Activated T-helper 17 cell treated with anti-CD3 and anti-CD28 coated beads, Interleukin-2, amount 50 U/mL, for 72 hours (primary cell): ENCODE measurements at regions not wholly inside any gene's neighbourhood (a gene's known extent, or its start where the extent isn't known, plus 50 kb on each side); places are given as distances from the start of the nearest gene placed in this dataset.

Experiments used
- ATAC-seq: fragments of 150-1000 bp; cut with Tn5 transposase; replicated peaks from 2 replicates; pipeline ENCODE4 v1.10.0; 2021; ENCODE audit warnings: mild to moderate bottlenecking, moderate library complexity
- H3K27ac Mint-ChIP-seq: one replicate; pipeline ENCODE4 v1.8.0; 2022; ENCODE audit warnings: mixed read lengths
- H3K27me3 Mint-ChIP-seq: one replicate; pipeline ENCODE4 v1.8.0; 2022; ENCODE audit warnings: mixed read lengths
- H3K36me3 Mint-ChIP-seq: one replicate; pipeline ENCODE4 v1.8.0; 2022; ENCODE audit warnings: low read depth, mild to moderate bottlenecking, mixed read lengths
- H3K4me1 Mint-ChIP-seq: one replicate; pipeline ENCODE4 v1.8.0; 2022; ENCODE audit warnings: mixed read lengths
- H3K4me3 Mint-ChIP-seq: one replicate; pipeline ENCODE4 v1.8.0; 2022; ENCODE audit warnings: mild to moderate bottlenecking, mixed read lengths
- H3K9me3 Mint-ChIP-seq: one replicate; pipeline ENCODE4 v1.8.0; 2022; ENCODE audit warnings: mixed read lengths

GRCh38 chr10:120732067-120732466 is 119.1 kb upstream of the WDR11 start:
- no peak overlapping the region for H3K4me3 Mint-ChIP-seq
- peaks cover 6% of the 10 kb centered on the region for H3K27me3 Mint-ChIP-seq
- H3K27ac Mint-ChIP-seq: no peak overlapping the region
- H3K9me3 Mint-ChIP-seq: no peaks in the 10 kb centered on the region
- no peaks in the 10 kb centered on the region for H3K36me3 Mint-ChIP-seq
- no peaks in the 10 kb centered on the region for H3K4me1 Mint-ChIP-seq
- ATAC-seq: peak; percentile 45

GRCh38 chr10:120732643-120733313 is 118.4 kb upstream of the WDR11 start:
- Mint-ChIP-seq H3K4me1 (no peaks in the 10 kb centered on the region), H3K4me3 (no peak overlapping the region), H3K27me3 (peaks cover 6% of the 10 kb centered on the region), H3K27ac (no peak overlapping the region), H3K9me3 (no peaks in the 10 kb centered on the region), H3K36me3 (no peaks in the 10 kb centered on the region)
- peak; percentile 30 for ATAC-seq

GRCh38 chr10:120734483-120735078 is 116.6 kb upstream of the WDR11 start:
- peak; percentile 49 for ATAC-seq
- no peaks in the 10 kb centered on the region for H3K4me1 Mint-ChIP-seq
- no peaks in the 10 kb centered on the region for H3K36me3 Mint-ChIP-seq
- no peak overlapping the region for H3K27ac Mint-ChIP-seq
- no peaks in the 10 kb centered on the region for H3K9me3 Mint-ChIP-seq
- H3K27me3 Mint-ChIP-seq: peaks cover 6% of the 10 kb centered on the region
- H3K4me3 Mint-ChIP-seq: no peak overlapping the region

- ATAC-seq: no peak
- Mint-ChIP-seq H3K36me3 (no peaks in the 10 kb centered on the region), H3K27ac (no peak overlapping the region)
Measured at GRCh38 chr10:120735315-120735714, 115.8 kb upstream of the WDR11 start.

GRCh38 chr10:120735773-120736371 is 115.3 kb upstream of the WDR11 start:
- Mint-ChIP-seq H3K27ac (no peak overlapping the region), H3K4me1 (no peaks in the 10 kb centered on the region), H3K9me3 (no peaks in the 10 kb centered on the region), H3K27me3 (peaks cover 6% of the 10 kb centered on the region), H3K36me3 (no peaks in the 10 kb centered on the region), H3K4me3 (no peak overlapping the region)
- no peak for ATAC-seq

More at GRCh38 chr10:120735315-120735714, 115.8 kb upstream of the WDR11 start:
- Mint-ChIP-seq H3K4me1 (no peaks in the 10 kb centered on the region), H3K27me3 (peaks cover 6% of the 10 kb centered on the region), H3K9me3 (no peaks in the 10 kb centered on the region), H3K4me3 (no peak overlapping the region)

GRCh38 chr10:120736377-120736776 is 114.8 kb upstream of the WDR11 start:
- H3K27ac Mint-ChIP-seq: no peak overlapping the region
- no peak for ATAC-seq
- H3K27me3 Mint-ChIP-seq: peaks cover 6% of the 10 kb centered on the region
- H3K4me1 Mint-ChIP-seq: no peaks in the 10 kb centered on the region
- no peaks in the 10 kb centered on the region for H3K36me3 Mint-ChIP-seq
- H3K4me3 Mint-ChIP-seq: no peak overlapping the region
- no peaks in the 10 kb centered on the region for H3K9me3 Mint-ChIP-seq

GRCh38 chr10:120738658-120739057 is 112.5 kb upstream of the WDR11 start:
- Mint-ChIP-seq H3K4me1 (no peaks in the 10 kb centered on the region), H3K27ac (no peak overlapping the region), H3K27me3 (peaks cover 6% of the 10 kb centered on the region), H3K4me3 (no peak overlapping the region), H3K9me3 (no peaks in the 10 kb centered on the region), H3K36me3 (no peaks in the 10 kb centered on the region)
- no peak for ATAC-seq

- H3K36me3 Mint-ChIP-seq: no peaks in the 10 kb centered on the region
- no peak for ATAC-seq
- H3K27me3 Mint-ChIP-seq: peaks cover 7% of the 10 kb centered on the region
- no peaks in the 10 kb centered on the region for H3K4me1 Mint-ChIP-seq
- no peak overlapping the region for H3K27ac Mint-ChIP-seq
- no peak overlapping the region for H3K4me3 Mint-ChIP-seq
- H3K9me3 Mint-ChIP-seq: no peaks in the 10 kb centered on the region
Measured at GRCh38 chr10:120741396-120741795, 109.8 kb upstream of the WDR11 start.

GRCh38 chr10:120742373-120742772 is 108.8 kb upstream of the WDR11 start:
- Mint-ChIP-seq H3K4me3 (no peak overlapping the region), H3K4me1 (no peaks in the 10 kb centered on the region), H3K9me3 (no peaks in the 10 kb centered on the region), H3K36me3 (no peaks in the 10 kb centered on the region), H3K27ac (no peak overlapping the region), H3K27me3 (peaks cover 7% of the 10 kb centered on the region)
- ATAC-seq: no peak

- no peak for ATAC-seq
- no peak overlapping the region for H3K4me3 Mint-ChIP-seq
- peaks cover 7% of the 10 kb centered on the region for H3K27me3 Mint-ChIP-seq
- no peak overlapping the region for H3K27ac Mint-ChIP-seq
- H3K4me1 Mint-ChIP-seq: no peaks in the 10 kb centered on the region
- H3K36me3 Mint-ChIP-seq: no peaks in the 10 kb centered on the region
- no peaks in the 10 kb centered on the region for H3K9me3 Mint-ChIP-seq
Measured at GRCh38 chr10:120744040-120744439, 107.1 kb upstream of the WDR11 start.

GRCh38 chr10:120746001-120746777 is 105.0 kb upstream of the WDR11 start:
- H3K27ac Mint-ChIP-seq: no peak overlapping the region
- H3K27me3 Mint-ChIP-seq: peaks cover 7% of the 10 kb centered on the region
- H3K9me3 Mint-ChIP-seq: no peaks in the 10 kb centered on the region
- no peaks in the 10 kb centered on the region for H3K4me1 Mint-ChIP-seq
- no peak for ATAC-seq
- no peaks in the 10 kb centered on the region for H3K36me3 Mint-ChIP-seq
- no peak overlapping the region for H3K4me3 Mint-ChIP-seq

- Mint-ChIP-seq H3K4me3 (no peak overlapping the region), H3K9me3 (no peaks in the 10 kb centered on the region), H3K27me3 (peaks cover 6% of the 10 kb centered on the region), H3K27ac (no peak overlapping the region), H3K4me1 (no peaks in the 10 kb centered on the region), H3K36me3 (no peaks in the 10 kb centered on the region)
- no peak for ATAC-seq
Measured at GRCh38 chr10:120748519-120748918, 102.6 kb upstream of the WDR11 start.

- Mint-ChIP-seq H3K27me3 (peaks cover 4% of the 10 kb centered on the region), H3K36me3 (no peaks in the 10 kb centered on the region), H3K27ac (no peak overlapping the region), H3K4me1 (no peaks in the 10 kb centered on the region), H3K9me3 (no peaks in the 10 kb centered on the region), H3K4me3 (no peak overlapping the region)
- ATAC-seq: no peak
Measured at GRCh38 chr10:120749072-120749471, 102.1 kb upstream of the WDR11 start.

GRCh38 chr10:120749856-120750566 is 101.2 kb upstream of the WDR11 start:
- ATAC-seq: no peak
- H3K27me3 Mint-ChIP-seq: peaks cover 4% of the 10 kb centered on the region
- H3K4me3 Mint-ChIP-seq: no peak overlapping the region
- no peak overlapping the region for H3K27ac Mint-ChIP-seq
- no peaks in the 10 kb centered on the region for H3K36me3 Mint-ChIP-seq
- H3K9me3 Mint-ChIP-seq: no peaks in the 10 kb centered on the region
- H3K4me1 Mint-ChIP-seq: no peaks in the 10 kb centered on the region
